Thoracic aorta (tissue), 2 donors: ENCODE measurements at regions not wholly inside any gene's neighbourhood (a gene's known extent, or its start where the extent isn't known, plus 50 kb on each side); places are given as distances from the start of the nearest gene placed in this dataset.

ENCODE experiments used
- ATAC-seq: fragments of 150-250 bp; one replicate; pipeline ENCODE4 v1.8.0; 2017; ENCODE audit warnings: low read depth; ENCODE audit not compliant: insufficient number of reproducible peaks, low FRiP score
- DNase-seq: peaks from one replicate; pipeline ENCODE4 v3.0.0-alpha.2; 2020; ENCODE audit warnings: low spot score
- H3K27ac ChIP-seq, 2 donors: fragments of 200-600 bp; sonication (generic); 1 replicate in 1 of 2; 2 replicates in 1 of 2; pipeline ENCODE4 v1.5.1; 2016; ENCODE audit warnings: mild to moderate bottlenecking in 2 of 2, moderate library complexity in 2 of 2
- H3K27me3 ChIP-seq: fragments of 200-600 bp; sonication (generic); replicated peaks from 2 replicates; pipeline ENCODE4 v1.6.0; 2016; ENCODE audit warnings: mild to moderate bottlenecking; ENCODE audit not compliant: insufficient read depth
- H3K36me3 ChIP-seq: fragments of 200-600 bp; sonication (generic); one replicate; pipeline ENCODE4 v1.5.1; 2016
- H3K4me1 ChIP-seq, 2 donors: fragments of 200-600 bp; sonication (generic); 1 replicate in 1 of 2; 2 replicates in 1 of 2; pipeline versions ENCODE4 v1.5.1 to v1.6.0; 2016; ENCODE audit warnings: low read depth in 2 of 2, mild to moderate bottlenecking in 1 of 2; ENCODE audit not compliant: control insufficient read depth in 1 of 2
- H3K4me3 ChIP-seq: fragments of 200-600 bp; sonication (generic); 2 replicates; pipeline ENCODE4 v1.5.1; 2016; ENCODE audit warnings: mild to moderate bottlenecking
- H3K9me3 ChIP-seq: fragments of 200-600 bp; sonication (generic); 2 replicates; pipeline ENCODE4 v1.5.1; 2016
- CTCF ChIP-seq: fragments of 200-600 bp; sonication (generic); IDR thresholded peaks from one replicate; pipeline ENCODE4 v1.5.1; 2019; ENCODE audit warnings: antibody characterized with exemption

DNA sequence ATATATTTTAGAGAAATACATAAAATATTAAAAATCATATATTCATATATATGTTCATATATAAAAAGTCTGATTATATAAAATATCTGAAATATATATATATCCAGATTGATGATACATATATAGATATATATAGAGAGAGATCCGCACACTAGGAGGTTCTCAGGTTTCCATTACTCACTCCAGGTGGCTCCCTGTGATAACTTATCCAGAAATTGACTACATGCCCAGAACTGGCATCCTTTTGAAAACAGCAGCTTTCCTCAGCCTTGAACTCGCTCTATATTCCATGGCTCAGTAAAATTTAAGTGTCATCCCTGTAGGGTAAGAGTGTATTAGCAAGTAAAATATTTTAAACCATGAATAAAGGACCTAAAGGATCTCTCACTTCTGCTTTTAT is 206.8 kb downstream of the TINAG start:
- H3K4me3 ChIP-seq: no peak overlapping the region
- H3K36me3 ChIP-seq: no peaks in the 10 kb centered on the region
- no peak overlapping the region for H3K27ac ChIP-seq
- TF ChIP-seq CTCF: no peak
- H3K27me3 ChIP-seq: no peaks in the 10 kb centered on the region
- no peaks in the 10 kb centered on the region for H3K4me1 ChIP-seq
- DNase-seq (no peak), ATAC-seq (no peak)
- H3K9me3 ChIP-seq: no peaks in the 10 kb centered on the region

DNA sequence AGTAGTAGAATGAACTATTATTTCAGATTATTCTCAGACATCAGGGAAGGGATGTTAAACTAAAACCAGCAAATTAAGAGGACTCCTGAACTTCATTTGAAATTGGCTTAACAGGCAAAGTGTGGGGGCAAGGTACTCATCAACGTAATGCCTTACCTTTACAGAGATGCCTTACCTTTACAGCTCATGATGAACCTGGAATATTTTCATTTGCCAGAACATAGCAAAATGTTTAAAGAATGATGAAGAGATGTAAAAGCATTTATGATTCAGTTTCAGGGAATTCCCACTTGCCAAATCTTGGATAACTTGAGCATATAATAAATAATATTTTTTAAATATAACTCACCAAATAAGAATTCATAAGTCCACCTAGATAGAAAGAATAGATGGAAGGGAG is 207.5 kb downstream of the TINAG start:
- Histone ChIP-seq H3K36me3 (no peaks in the 10 kb centered on the region), H3K27me3 (no peaks in the 10 kb centered on the region), H3K4me1 (no peaks in the 10 kb centered on the region), H3K9me3 (no peaks in the 10 kb centered on the region), H3K4me3 (no peak overlapping the region), H3K27ac (no peak overlapping the region)
- ATAC-seq: no peak
- no peak for TF ChIP-seq CTCF
- no peak for DNase-seq

GRCh38 chr6:54516321-54516720 is 208.1 kb downstream of the TINAG start:
- H3K4me3 ChIP-seq: no peak overlapping the region
- no peaks in the 10 kb centered on the region for H3K36me3 ChIP-seq
- H3K27me3 ChIP-seq: no peaks in the 10 kb centered on the region
- no peak for TF ChIP-seq CTCF
- H3K4me1 ChIP-seq: no peaks in the 10 kb centered on the region
- ATAC-seq (no peak), DNase-seq (no peak)
- no peak overlapping the region for H3K27ac ChIP-seq
- H3K9me3 ChIP-seq: no peaks in the 10 kb centered on the region

- Histone ChIP-seq H3K27ac (no peak overlapping the region), H3K4me3 (no peak overlapping the region), H3K36me3 (no peaks in the 10 kb centered on the region), H3K27me3 (no peaks in the 10 kb centered on the region), H3K9me3 (no peaks in the 10 kb centered on the region), H3K4me1 (no peaks in the 10 kb centered on the region)
- no peak for TF ChIP-seq CTCF
- ATAC-seq: no peak
- no peak for DNase-seq
Measured at GRCh38 chr6:54519161-54519560, 210.9 kb downstream of the TINAG start.

DNA sequence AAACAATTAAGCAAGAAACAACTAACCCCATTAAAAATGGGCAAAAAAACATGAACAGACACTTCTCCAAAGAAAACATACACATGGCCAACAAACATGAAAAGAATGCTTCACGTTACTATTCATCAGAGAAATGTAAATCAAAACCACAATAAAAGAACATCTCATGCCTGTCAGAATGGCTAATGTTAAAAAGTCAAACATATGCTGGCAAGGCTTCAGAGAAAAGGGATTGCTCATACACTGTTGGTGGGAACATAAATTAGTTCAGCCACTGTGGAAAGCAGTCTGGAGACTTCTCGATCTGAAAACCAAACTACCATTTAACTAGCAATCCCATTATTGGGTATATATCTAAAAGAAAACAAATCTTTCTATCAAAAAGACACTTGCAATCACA is 217.5 kb downstream of the TINAG start:
- no peaks in the 10 kb centered on the region for H3K36me3 ChIP-seq
- H3K4me1 ChIP-seq: no peaks in the 10 kb centered on the region
- H3K27ac ChIP-seq: no peak overlapping the region
- H3K4me3 ChIP-seq: no peak overlapping the region
- TF ChIP-seq CTCF: no peak
- no peaks in the 10 kb centered on the region for H3K27me3 ChIP-seq
- no peaks in the 10 kb centered on the region for H3K9me3 ChIP-seq
- no peak for DNase-seq
- ATAC-seq: no peak
